ENCODE measurements at regions not wholly inside any gene's neighbourhood (a gene's known extent, or its start where the extent isn't known, plus 50 kb on each side); places are given as distances from the start of the nearest gene placed in this dataset.

GRCh38 chr2:34308140-34308539, 709.0 kb upstream of the FAM98A start:
- H3K9me3 Mint-ChIP-seq (ENCODE audit: unreplicated experiment): no peaks in the 10 kb centered on the region
- Histone ChIP-seq H3K27me3 (replicated peaks; ENCODE audit: control insufficient read depth, insufficient read depth, low read length) (no peaks in the 10 kb centered on the region), H3K36me3 (ENCODE audit: control insufficient read depth, insufficient read depth, low read length) (no peaks in the 10 kb centered on the region), H3K4me3 (ENCODE audit: low read depth, low read length) (no peak overlapping the region), H3K9me3 (no peaks in the 10 kb centered on the region; the same call in 1 of the 2 replicates), H3K4me1 (no peaks in the 10 kb centered on the region)
- POLR2A ChIA-PET: no interaction called here
- H3K4me3 Mint-ChIP-seq (ENCODE audit: unreplicated experiment): no peak overlapping the region
- no peaks in the 10 kb centered on the region for H3K36me3 Mint-ChIP-seq (ENCODE audit: insufficient read depth, unreplicated experiment)
- DNase-seq: no peak
- no peaks in the 10 kb centered on the region for H3K4me1 Mint-ChIP-seq (ENCODE audit: low read depth, unreplicated experiment)
- intact Hi-C loops (cut with micrococcal nuclease; ENCODE audit: unreplicated experiment): no loop called here
- H3K27ac Mint-ChIP-seq (ENCODE audit: unreplicated experiment): no peak overlapping the region
- CTCF ChIA-PET: no interaction called here
- peaks cover 2% of the 10 kb centered on the region for H3K27me3 Mint-ChIP-seq (ENCODE audit: insufficient read depth, unreplicated experiment)
- no peak for TF ChIP-seq CTCF (IDR thresholded peaks at IDR 0.05; ENCODE audit: insufficient read depth in 1 of 2, low read depth in 1 of 2, low read length in 1 of 2, severe bottlenecking in 1 of 2, unreplicated experiment in 1 of 2)
- BruUV-seq (replicated peaks): no TSS peak

- no TSS peak for BruUV-seq (replicated peaks)
- no peaks in the 10 kb centered on the region for H3K36me3 ChIP-seq (ENCODE audit: control insufficient read depth, insufficient read depth, low read length)
- POLR2A ChIA-PET: no interaction called here
- CTCF ChIA-PET: no interaction called here
- intact Hi-C loops (cut with micrococcal nuclease; ENCODE audit: unreplicated experiment): no loop called here
- Mint-ChIP-seq H3K9me3 (ENCODE audit: unreplicated experiment) (no peaks in the 10 kb centered on the region), H3K36me3 (ENCODE audit: insufficient read depth, unreplicated experiment) (no peaks in the 10 kb centered on the region), H3K4me1 (ENCODE audit: low read depth, unreplicated experiment) (no peaks in the 10 kb centered on the region), H3K27ac (ENCODE audit: unreplicated experiment) (no peak overlapping the region), H3K4me3 (ENCODE audit: unreplicated experiment) (no peak overlapping the region), H3K27me3 (ENCODE audit: insufficient read depth, unreplicated experiment) (peaks cover under 1% of the 10 kb centered on the region)
- no peaks in the 10 kb centered on the region for H3K27me3 ChIP-seq (replicated peaks; ENCODE audit: control insufficient read depth, insufficient read depth, low read length)
- no peak for DNase-seq
- H3K4me1 ChIP-seq: no peaks in the 10 kb centered on the region
- TF ChIP-seq CTCF (IDR thresholded peaks at IDR 0.05; ENCODE audit: insufficient read depth in 1 of 2, low read depth in 1 of 2, low read length in 1 of 2, severe bottlenecking in 1 of 2, unreplicated experiment in 1 of 2): no peak
- no peak overlapping the region for H3K4me3 ChIP-seq (ENCODE audit: low read depth, low read length)
- H3K9me3 ChIP-seq: no peaks in the 10 kb centered on the region; the same call in 1 of the 2 replicates
Observed at GRCh38 chr2:34307636-34308035, 708.5 kb upstream of the FAM98A start.

DNA sequence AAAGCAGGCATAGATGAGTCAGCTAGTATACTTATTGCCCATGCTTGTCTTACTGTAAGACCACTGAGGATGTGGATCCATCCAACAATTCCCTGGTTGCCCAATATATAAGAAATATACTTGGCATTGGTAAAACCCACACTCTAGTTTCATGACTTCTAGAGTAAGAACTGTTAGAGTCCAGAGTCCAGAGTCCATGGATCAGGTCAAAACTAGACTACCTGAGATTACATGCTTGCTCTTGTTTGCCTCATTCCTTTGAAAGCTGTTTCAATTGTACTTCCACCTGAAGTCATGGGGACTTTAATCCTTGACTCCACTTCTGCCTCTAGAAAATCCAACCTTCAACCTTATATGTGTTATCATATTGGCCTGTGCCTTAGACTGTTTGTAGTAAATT, 707.6 kb upstream of the FAM98A start:
- H3K9me3 Mint-ChIP-seq (ENCODE audit: unreplicated experiment): no peaks in the 10 kb centered on the region
- ChIA-PET CTCF (no interaction called here), POLR2A (no interaction called here)
- no peaks in the 10 kb centered on the region for H3K27me3 ChIP-seq (replicated peaks; ENCODE audit: control insufficient read depth, insufficient read depth, low read length)
- H3K4me1 ChIP-seq: no peaks in the 10 kb centered on the region
- no peak for DNase-seq
- H3K4me1 Mint-ChIP-seq (ENCODE audit: low read depth, unreplicated experiment): no peaks in the 10 kb centered on the region
- H3K27ac Mint-ChIP-seq (ENCODE audit: unreplicated experiment): no peak overlapping the region
- no peak overlapping the region for H3K4me3 ChIP-seq (ENCODE audit: low read depth, low read length)
- no peaks in the 10 kb centered on the region for H3K36me3 ChIP-seq (ENCODE audit: control insufficient read depth, insufficient read depth, low read length)
- no peak for TF ChIP-seq CTCF (IDR thresholded peaks at IDR 0.05; ENCODE audit: insufficient read depth in 1 of 2, low read depth in 1 of 2, low read length in 1 of 2, severe bottlenecking in 1 of 2, unreplicated experiment in 1 of 2)
- intact Hi-C loops (cut with micrococcal nuclease; ENCODE audit: unreplicated experiment): no loop called here
- no peaks in the 10 kb centered on the region for H3K27me3 Mint-ChIP-seq (ENCODE audit: insufficient read depth, unreplicated experiment)
- no peak overlapping the region for H3K4me3 Mint-ChIP-seq (ENCODE audit: unreplicated experiment)
- no peaks in the 10 kb centered on the region for H3K36me3 Mint-ChIP-seq (ENCODE audit: insufficient read depth, unreplicated experiment)
- BruUV-seq (replicated peaks): no TSS peak
- no peaks in the 10 kb centered on the region; the same call in 1 of the 2 replicates for H3K9me3 ChIP-seq

All from Caco-2 (cell line).